Chondrocyte (in vitro differentiated cells): ENCODE measurements at regions not wholly inside any gene's neighbourhood (a gene's known extent, or its start where the extent isn't known, plus 50 kb on each side); places are given as distances from the start of the nearest gene placed in this dataset.

Experiments used
- DNase-seq: peaks from one replicate; pipeline ENCODE4 v3.0.0; 2021; ENCODE audit warnings: mixed read lengths, low spot score
- H3K27ac Mint-ChIP-seq: one replicate; pipeline ENCODE4 v1.8.0; 2021; ENCODE audit warnings: mild to moderate bottlenecking, moderate library complexity, mixed read lengths; ENCODE audit not compliant: unreplicated experiment
- H3K27me3 Mint-ChIP-seq: 2 replicates; pipeline ENCODE4 v1.8.0; 2021; ENCODE audit warnings: low read depth, mixed read lengths
- H3K36me3 Mint-ChIP-seq: 2 replicates; pipeline ENCODE4 v1.8.0; 2021; ENCODE audit warnings: low read depth, mixed read lengths
- H3K4me1 Mint-ChIP-seq: 2 replicates; pipeline ENCODE4 v1.8.0; 2021; ENCODE audit warnings: low read depth, mild to moderate bottlenecking, mixed read lengths
- H3K4me3 Mint-ChIP-seq: one replicate; pipeline ENCODE4 v1.8.0; 2021; ENCODE audit warnings: mild to moderate bottlenecking, moderate library complexity, mixed read lengths; ENCODE audit not compliant: unreplicated experiment
- H3K9me3 Mint-ChIP-seq: 2 replicates; pipeline ENCODE4 v1.8.0; 2021; ENCODE audit warnings: low read depth, mixed read lengths
- CTCF ChIP-seq: fragments of 200-600 bp; sonication (generic); IDR thresholded peaks from 2 replicates; pipeline ENCODE4 v1.5.0; 2021; ENCODE audit warnings: antibody characterized with exemption, mild to moderate bottlenecking, moderate library complexity

DNA sequence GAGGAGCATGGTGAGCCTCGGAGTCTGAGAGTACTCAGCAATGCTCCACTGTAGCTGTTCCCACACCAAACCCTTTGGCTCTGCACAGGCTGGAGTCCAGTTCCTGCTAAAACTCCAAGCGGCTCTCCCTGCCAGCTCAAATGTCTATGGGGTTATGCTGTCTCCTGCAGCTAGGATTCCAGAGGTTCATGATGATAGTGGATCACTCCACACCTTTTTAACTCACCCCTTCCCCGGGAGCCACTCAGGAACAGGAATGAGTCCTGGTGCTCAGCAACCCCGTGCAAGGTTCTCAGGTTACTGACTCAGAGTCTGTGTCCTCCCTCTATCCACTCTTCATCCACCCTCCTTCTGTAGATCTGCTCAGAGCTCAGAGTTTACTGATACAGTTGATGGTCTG is 410.0 kb downstream of the CDH19 start:
- H3K4me3 Mint-ChIP-seq = no peak overlapping the region
- DNase-seq = no peak
- H3K36me3 Mint-ChIP-seq = no peaks in the 10 kb centered on the region
- TF ChIP-seq CTCF = no peak
- H3K27me3 Mint-ChIP-seq = peaks cover 1% of the 10 kb centered on the region
- H3K9me3 Mint-ChIP-seq = peaks cover 2% of the 10 kb centered on the region
- H3K27ac Mint-ChIP-seq = no peak overlapping the region
- H3K4me1 Mint-ChIP-seq = no peaks in the 10 kb centered on the region

- DNase-seq = no peak
- TF ChIP-seq CTCF = no peak
- no peaks in the 10 kb centered on the region for H3K4me1 Mint-ChIP-seq
- no peak overlapping the region for H3K4me3 Mint-ChIP-seq
- H3K36me3 Mint-ChIP-seq = no peaks in the 10 kb centered on the region
- no peak overlapping the region for H3K27ac Mint-ChIP-seq
- peaks cover 4% of the 10 kb centered on the region for H3K9me3 Mint-ChIP-seq
- H3K27me3 Mint-ChIP-seq = peaks cover 7% of the 10 kb centered on the region
Observed at GRCh38 chr18:66193394-66193793, 410.5 kb downstream of the CDH19 start.

DNA sequence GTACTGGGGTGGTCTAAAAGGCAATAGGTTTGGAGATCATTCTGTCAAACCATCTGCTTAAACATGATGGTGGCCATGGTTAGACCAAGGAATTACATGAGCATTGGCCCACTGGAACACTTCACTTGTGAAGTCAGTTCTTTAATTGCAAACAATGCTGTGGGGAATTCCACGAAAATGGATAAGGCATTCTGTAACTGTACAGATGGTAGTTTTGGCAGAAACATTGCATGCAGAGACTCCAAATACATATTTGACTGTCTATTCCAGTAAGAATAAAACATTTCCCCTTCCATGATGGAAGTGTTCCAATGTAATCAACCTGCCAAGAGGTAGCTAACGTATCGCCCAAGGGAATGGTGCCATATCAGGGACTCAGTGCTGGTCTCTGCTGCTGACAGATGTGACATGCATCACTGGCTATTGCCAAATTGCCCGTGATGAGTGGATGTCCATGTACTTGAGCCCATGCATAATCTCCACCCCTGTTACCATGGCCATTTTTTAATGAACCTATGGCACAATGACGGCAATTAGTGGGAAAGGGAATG is 417.9 kb downstream of the CDH7 start:
- Mint-ChIP-seq H3K9me3 (no peaks in the 10 kb centered on the region), H3K4me1 (no peaks in the 10 kb centered on the region), H3K27me3 (no peaks in the 10 kb centered on the region), H3K27ac (no peak overlapping the region), H3K36me3 (no peaks in the 10 kb centered on the region), H3K4me3 (no peak overlapping the region)
- DNase-seq = no peak
- TF ChIP-seq CTCF = no peak

DNA sequence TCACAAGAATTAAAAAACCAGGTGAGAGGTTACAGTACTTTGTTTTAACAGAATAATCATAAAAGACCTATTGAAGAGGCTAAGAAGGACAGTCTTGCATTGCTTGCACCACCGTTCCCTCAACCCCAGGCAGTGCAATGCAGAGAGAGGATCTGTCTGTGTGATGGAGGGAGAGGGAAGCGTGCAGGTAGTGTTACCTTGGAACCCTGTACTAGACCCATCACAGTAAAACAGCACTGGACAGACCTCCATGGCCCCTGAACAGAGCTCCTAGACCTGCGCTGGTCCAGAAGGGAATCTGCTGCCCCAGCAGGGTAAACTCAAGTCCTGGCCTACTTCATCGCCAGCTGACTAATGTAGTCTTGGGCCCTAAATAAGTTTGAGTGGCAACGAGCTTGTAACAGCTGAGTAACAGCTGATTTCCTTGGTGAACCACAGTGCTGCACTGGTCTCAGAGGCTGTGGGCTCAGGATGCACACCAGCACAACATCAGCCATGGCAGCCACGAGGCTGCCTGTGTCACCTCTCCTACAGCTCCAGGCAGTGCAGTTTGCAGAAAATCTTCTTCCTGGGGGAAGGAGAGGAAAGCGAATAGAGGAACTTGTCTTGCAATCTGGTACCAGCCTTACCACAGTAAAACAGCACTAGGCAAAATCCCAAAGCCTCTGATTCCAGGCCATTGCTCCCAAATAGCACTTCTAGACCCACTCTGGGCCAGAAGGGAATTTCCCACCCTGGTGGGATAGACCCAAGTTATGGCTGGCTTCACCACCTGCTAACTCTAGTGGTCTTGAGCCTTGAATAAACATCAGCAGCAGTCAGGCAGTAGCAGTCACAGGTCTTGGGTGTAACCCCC is 417.2 kb downstream of the CDH7 start:
- no peak for TF ChIP-seq CTCF
- H3K4me3 Mint-ChIP-seq = no peak overlapping the region
- H3K27ac Mint-ChIP-seq = no peak overlapping the region
- no peaks in the 10 kb centered on the region for H3K9me3 Mint-ChIP-seq
- DNase-seq = no peak
- no peaks in the 10 kb centered on the region for H3K4me1 Mint-ChIP-seq
- H3K27me3 Mint-ChIP-seq = no peaks in the 10 kb centered on the region
- H3K36me3 Mint-ChIP-seq = no peaks in the 10 kb centered on the region

DNA sequence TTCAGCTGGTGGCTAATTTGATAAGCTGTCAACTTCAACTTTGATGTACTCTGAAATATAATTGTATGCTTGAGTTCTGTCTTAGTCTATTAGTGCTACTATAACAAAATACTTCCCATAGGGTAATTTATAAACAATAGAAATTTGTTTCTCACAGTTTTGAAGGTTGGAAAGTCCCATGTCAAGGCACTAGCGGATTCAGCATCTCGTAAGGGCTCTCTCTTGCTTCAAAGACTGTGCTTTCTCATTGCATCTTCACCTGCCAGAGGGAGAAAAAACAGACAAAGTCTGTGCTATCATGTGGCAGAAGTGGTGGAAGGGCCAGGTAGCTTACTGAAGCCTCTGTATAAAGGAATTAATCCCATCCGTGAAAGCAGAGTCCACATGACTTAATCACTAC is 409.2 kb downstream of the CDH7 start:
- no peak for DNase-seq
- H3K4me1 Mint-ChIP-seq = no peaks in the 10 kb centered on the region
- H3K4me3 Mint-ChIP-seq = no peak overlapping the region

More for the DNA sequence above, 409.2 kb downstream of the CDH7 start:
- Mint-ChIP-seq H3K36me3 (no peaks in the 10 kb centered on the region), H3K27me3 (peaks cover 1% of the 10 kb centered on the region), H3K9me3 (no peaks in the 10 kb centered on the region), H3K27ac (no peak overlapping the region)
- no peak for TF ChIP-seq CTCF
